ELF-1 (cell line): ENCODE measurements at regions not wholly inside any gene's neighbourhood (a gene's known extent, or its start where the extent isn't known, plus 50 kb on each side); places are given as distances from the start of the nearest gene placed in this dataset.
"Not testable (repeated sequence)": the region's sequence is repeated elsewhere in the genome, so short reads cannot be mapped to it uniquely, and the experiment has no call there.

Experiments
- DNase-seq: peaks from one replicate; pipeline ENCODE4 v3.0.0-alpha.2; 2016; ENCODE audit warnings: low read depth, low spot score

- DNase-seq: no peak
These were observed 76.3 kb downstream of the DRAM2 start for GRCh38 chr1:111063595-111063994.

- no peak for DNase-seq
These were observed 77.3 kb downstream of the DRAM2 start for GRCh38 chr1:111062624-111063023.

DNA sequence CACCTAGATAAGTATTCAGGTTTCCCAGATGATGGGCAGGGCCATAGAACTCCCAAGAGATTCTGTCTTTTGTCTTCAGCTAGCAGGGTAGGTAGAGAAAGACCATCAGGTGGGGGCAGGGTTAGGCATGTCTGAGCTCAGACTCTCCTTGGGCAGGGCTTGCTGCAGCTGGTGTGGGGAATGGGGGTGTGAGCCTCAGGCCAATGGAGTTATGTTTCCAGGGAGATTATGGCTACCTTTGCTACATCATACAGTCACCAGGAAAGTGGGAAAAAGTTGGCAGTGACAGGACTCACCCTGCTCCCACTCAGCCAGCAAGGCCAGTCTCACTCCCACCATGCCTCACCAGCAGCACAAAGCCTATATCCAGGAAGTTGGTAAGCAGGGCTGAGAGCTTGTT lies 77.8 kb downstream of the DRAM2 start:
- no peak for DNase-seq

- DNase-seq: no peak
These were observed 85.2 kb downstream of the DRAM2 start for GRCh38 chr1:111054656-111055055.

GRCh38 chr1:111052246-111052645 lies 87.6 kb downstream of the DRAM2 start:
- DNase-seq: no peak

DNA sequence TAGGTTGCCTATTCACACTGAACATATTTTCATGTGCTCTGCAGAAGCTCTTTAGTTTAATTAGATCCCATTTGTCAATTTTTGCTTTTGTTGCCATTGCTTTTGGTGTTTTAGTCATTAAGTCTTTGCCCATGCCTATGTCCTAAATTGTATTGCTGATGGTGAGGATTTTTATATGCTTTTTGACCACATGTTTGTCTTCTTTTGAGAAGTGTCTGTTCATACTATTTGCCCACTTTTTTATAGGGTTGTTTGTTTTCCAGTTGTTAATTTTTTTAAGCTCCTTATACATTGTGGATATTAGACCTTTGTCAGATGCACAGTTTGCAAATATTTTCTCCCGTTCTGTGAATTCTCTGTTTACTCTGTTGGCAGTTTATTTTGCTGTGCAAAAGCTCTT lies 84.5 kb upstream of the LRIF1 start:
- not testable (repeated sequence) for DNase-seq

GRCh38 chr1:111045033-111045722 lies 81.5 kb upstream of the LRIF1 start:
- no peak for DNase-seq

DNA sequence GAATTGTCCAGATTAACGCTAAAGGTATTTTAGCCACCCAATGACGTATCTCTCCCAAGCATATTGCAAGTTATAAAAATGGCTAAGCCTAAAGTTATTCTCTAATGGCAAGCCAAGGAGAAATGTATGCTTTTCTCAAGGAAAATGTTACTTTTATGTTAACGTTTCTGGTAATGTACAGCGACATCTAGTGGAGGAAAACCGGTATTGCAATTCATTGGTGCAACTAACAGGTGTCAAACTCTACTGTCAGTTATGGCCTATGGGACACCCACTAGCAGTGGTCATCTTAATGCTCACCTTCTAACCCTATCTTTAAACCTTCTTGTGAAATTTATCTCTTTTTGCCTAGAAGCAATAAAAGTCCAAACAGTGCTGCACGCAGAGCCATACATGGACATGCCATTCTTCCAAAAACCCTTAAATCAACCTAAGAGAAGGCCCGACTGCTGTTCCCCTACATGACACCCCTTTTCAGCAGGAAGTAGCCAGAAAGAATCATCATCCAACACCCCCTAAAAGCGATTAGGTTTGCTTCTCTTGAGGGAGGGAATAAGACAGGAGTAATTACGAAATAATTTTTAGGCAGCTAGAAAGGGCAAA lies 68.7 kb upstream of the LRIF1 start:
- peak; percentile 7 for DNase-seq

DNA sequence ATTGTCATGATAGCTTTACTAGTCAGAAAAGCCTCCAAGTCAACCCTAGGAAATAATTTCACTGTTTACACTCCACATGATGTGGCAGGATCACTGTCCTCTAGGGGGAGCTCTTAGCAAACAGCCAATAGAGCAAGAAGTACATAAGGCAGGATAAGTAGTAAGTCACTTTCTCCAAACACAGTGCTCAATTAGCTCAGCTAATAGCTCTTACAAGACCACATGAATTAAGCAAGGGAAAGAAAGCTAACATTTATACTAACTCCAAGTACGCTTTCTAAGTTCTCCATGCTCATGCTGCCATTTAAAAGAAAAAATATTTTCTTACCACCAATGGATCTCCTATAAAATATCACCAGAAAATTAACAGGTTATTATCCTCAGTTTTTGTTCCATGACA lies 66.9 kb upstream of the LRIF1 start:
- peak; percentile 35 for DNase-seq

- peak; percentile 4 for DNase-seq
These were observed 61.4 kb upstream of the LRIF1 start for GRCh38 chr1:111025109-111025508.

DNA sequence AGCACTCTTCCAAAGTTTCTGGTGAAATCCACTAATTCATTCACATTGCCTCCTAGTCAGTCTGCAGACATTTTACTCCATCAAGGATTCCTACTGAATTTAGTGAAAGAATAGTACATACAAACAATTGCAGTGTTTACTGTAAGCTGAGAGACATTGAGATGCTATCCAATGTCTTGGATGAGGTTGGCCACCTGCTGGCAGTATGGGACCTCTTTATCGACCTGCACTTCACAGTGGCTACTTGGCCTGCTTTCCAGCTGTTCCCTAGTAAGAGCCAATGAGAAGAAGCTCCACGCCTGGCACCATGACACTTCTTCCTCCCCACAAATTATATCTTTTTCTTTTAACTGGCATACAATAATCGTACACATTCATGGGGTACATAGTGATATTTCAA lies 51.5 kb upstream of the LRIF1 start:
- DNase-seq: peak; percentile 28
